ENCODE measurements at regions not wholly inside any gene's neighbourhood (a gene's known extent, or its start where the extent isn't known, plus 50 kb on each side); places are given as distances from the start of the nearest gene placed in this dataset.

GRCh38 chr16:9580025-9580424 is 488.6 kb downstream of the HAPSTR1 start:
- TF ChIP-seq CTCF (IDR thresholded peaks at IDR 0.05) (no peak), POLR2A (IDR thresholded peaks at IDR 0.05) (no peak)

All from body of pancreas (tissue), 4 donors.